Loucy (cell line): ENCODE measurements at regions not wholly inside any gene's neighbourhood (a gene's known extent, or its start where the extent isn't known, plus 50 kb on each side); places are given as distances from the start of the nearest gene placed in this dataset.

ENCODE experiments used
- EZH2phosphoT487 ChIP-seq: fragments of 200-600 bp; IDR thresholded peaks from 2 replicates; pipeline ENCODE4 v1.6.1; 2018; ENCODE audit warnings: antibody characterized with exemption, mild to moderate bottlenecking, moderate library complexity, borderline replicate concordance
- TF ChIP-seq, protein P1 (sequence below): fragments of 200-600 bp; sonication (generic); conservative IDR thresholded peaks from 2 replicates; pipeline ENCODE4 v1.5.1; 2014; ENCODE audit warnings: mild to moderate bottlenecking, antibody characterized with exemption, low read length

- TF ChIP-seq, protein P1, sequence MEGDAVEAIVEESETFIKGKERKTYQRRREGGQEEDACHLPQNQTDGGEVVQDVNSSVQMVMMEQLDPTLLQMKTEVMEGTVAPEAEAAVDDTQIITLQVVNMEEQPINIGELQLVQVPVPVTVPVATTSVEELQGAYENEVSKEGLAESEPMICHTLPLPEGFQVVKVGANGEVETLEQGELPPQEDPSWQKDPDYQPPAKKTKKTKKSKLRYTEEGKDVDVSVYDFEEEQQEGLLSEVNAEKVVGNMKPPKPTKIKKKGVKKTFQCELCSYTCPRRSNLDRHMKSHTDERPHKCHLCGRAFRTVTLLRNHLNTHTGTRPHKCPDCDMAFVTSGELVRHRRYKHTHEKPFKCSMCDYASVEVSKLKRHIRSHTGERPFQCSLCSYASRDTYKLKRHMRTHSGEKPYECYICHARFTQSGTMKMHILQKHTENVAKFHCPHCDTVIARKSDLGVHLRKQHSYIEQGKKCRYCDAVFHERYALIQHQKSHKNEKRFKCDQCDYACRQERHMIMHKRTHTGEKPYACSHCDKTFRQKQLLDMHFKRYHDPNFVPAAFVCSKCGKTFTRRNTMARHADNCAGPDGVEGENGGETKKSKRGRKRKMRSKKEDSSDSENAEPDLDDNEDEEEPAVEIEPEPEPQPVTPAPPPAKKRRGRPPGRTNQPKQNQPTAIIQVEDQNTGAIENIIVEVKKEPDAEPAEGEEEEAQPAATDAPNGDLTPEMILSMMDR: no peak
- TF ChIP-seq EZH2phosphoT487: no peak
These were observed 70.1 kb upstream of the UNC5A start for GRCh38 chr5:176740131-176740701.
